Endothelial cell (in vitro differentiated cells): ENCODE measurements at regions not wholly inside any gene's neighbourhood (a gene's known extent, or its start where the extent isn't known, plus 50 kb on each side); places are given as distances from the start of the nearest gene placed in this dataset.

Experiments
- DNase-seq: peaks from one replicate; pipeline ENCODE4 v3.0.0; 2021; ENCODE audit warnings: low spot score
- H3K27ac Mint-ChIP-seq: one replicate; pipeline ENCODE4 v1.8.0; 2021; ENCODE audit warnings: mixed read lengths, inconsistent platforms; ENCODE audit not compliant: unreplicated experiment
- H3K27me3 Mint-ChIP-seq: one replicate; pipeline ENCODE4 v1.8.0; 2021; ENCODE audit warnings: mild to moderate bottlenecking, moderate library complexity, mixed read lengths, inconsistent platforms; ENCODE audit not compliant: unreplicated experiment
- H3K36me3 Mint-ChIP-seq: one replicate; pipeline ENCODE4 v1.8.0; 2021; ENCODE audit warnings: mild to moderate bottlenecking, low read depth, mixed read lengths, inconsistent platforms; ENCODE audit not compliant: unreplicated experiment
- H3K4me1 Mint-ChIP-seq: one replicate; pipeline ENCODE4 v1.8.0; 2021; ENCODE audit warnings: mild to moderate bottlenecking, mixed read lengths, inconsistent platforms; ENCODE audit not compliant: unreplicated experiment
- H3K4me3 Mint-ChIP-seq: one replicate; pipeline ENCODE4 v1.8.0; 2021; ENCODE audit warnings: mild to moderate bottlenecking, mixed read lengths, inconsistent platforms; ENCODE audit not compliant: unreplicated experiment
- H3K9me3 Mint-ChIP-seq: one replicate; pipeline ENCODE4 v1.8.0; 2021; ENCODE audit warnings: mixed read lengths, inconsistent platforms; ENCODE audit not compliant: unreplicated experiment
- CTCF ChIP-seq: fragments of 200-600 bp; sonication (generic); IDR thresholded peaks from one replicate; pipeline ENCODE4 v1.5.0; 2021; ENCODE audit warnings: antibody characterized with exemption; ENCODE audit not compliant: unreplicated experiment

- no peak for DNase-seq
- no peaks in the 10 kb centered on the region for H3K36me3 Mint-ChIP-seq
- no peaks in the 10 kb centered on the region for H3K4me1 Mint-ChIP-seq
- H3K27ac Mint-ChIP-seq = no peak overlapping the region
- H3K9me3 Mint-ChIP-seq = no peaks in the 10 kb centered on the region
- no peak for TF ChIP-seq CTCF
- no peak overlapping the region for H3K4me3 Mint-ChIP-seq
- H3K27me3 Mint-ChIP-seq = no peaks in the 10 kb centered on the region
Measured at GRCh38 chrX:8105531-8105930, 65.5 kb downstream of the VCX2 start.

GRCh38 chrX:8103655-8104054 is 67.4 kb downstream of the VCX2 start:
- no peaks in the 10 kb centered on the region for H3K4me1 Mint-ChIP-seq
- no peaks in the 10 kb centered on the region for H3K27me3 Mint-ChIP-seq
- no peak overlapping the region for H3K27ac Mint-ChIP-seq
- no peaks in the 10 kb centered on the region for H3K9me3 Mint-ChIP-seq
- H3K4me3 Mint-ChIP-seq = no peak overlapping the region
- no peaks in the 10 kb centered on the region for H3K36me3 Mint-ChIP-seq
- no peak for TF ChIP-seq CTCF
- no peak for DNase-seq

GRCh38 chrX:8091510-8091909 is 79.6 kb downstream of the VCX2 start:
- Mint-ChIP-seq H3K27ac (no peak overlapping the region), H3K9me3 (no peaks in the 10 kb centered on the region), H3K4me3 (no peak overlapping the region), H3K27me3 (no peaks in the 10 kb centered on the region), H3K4me1 (peaks cover 3% of the 10 kb centered on the region), H3K36me3 (no peaks in the 10 kb centered on the region)
- no peak for DNase-seq
- no peak for TF ChIP-seq CTCF

- no peak overlapping the region for H3K27ac Mint-ChIP-seq
- peaks cover 3% of the 10 kb centered on the region for H3K4me1 Mint-ChIP-seq
- no peak for DNase-seq
- H3K9me3 Mint-ChIP-seq = no peaks in the 10 kb centered on the region
- H3K36me3 Mint-ChIP-seq = no peaks in the 10 kb centered on the region
- no peak for TF ChIP-seq CTCF
- H3K4me3 Mint-ChIP-seq = no peak overlapping the region
- H3K27me3 Mint-ChIP-seq = no peaks in the 10 kb centered on the region
Measured at GRCh38 chrX:8090906-8091305, 80.2 kb downstream of the VCX2 start.

- Mint-ChIP-seq H3K4me1 (peaks cover 3% of the 10 kb centered on the region), H3K36me3 (no peaks in the 10 kb centered on the region), H3K27ac (no peak overlapping the region), H3K9me3 (no peaks in the 10 kb centered on the region), H3K4me3 (no peak overlapping the region), H3K27me3 (no peaks in the 10 kb centered on the region)
- no peak for TF ChIP-seq CTCF
- DNase-seq = no peak
Measured at GRCh38 chrX:8090482-8090881, 80.6 kb downstream of the VCX2 start.
